HCT116 (cell line): ENCODE measurements at regions not wholly inside any gene's neighbourhood (a gene's known extent, or its start where the extent isn't known, plus 50 kb on each side); places are given as distances from the start of the nearest gene placed in this dataset.

Source experiments
- ATAC-seq: fragments of 200-7000 bp; cut with Tn5 transposase; 2 replicates; pipeline ENCODE4 v1.9.1; 2020; ENCODE audit warnings: mild to moderate bottlenecking, moderate library complexity
- BruUV-seq: library from RNA; stranded (reverse); fragments of 400-500 nt; replicated peaks from 2 replicates; lab custom pipeline; 2021; lab: Mats Ljungman, UMichigan
- CTCF ChIA-PET: fragments of 300-600 bp; sonication (Branson Sonifier 250); formaldehyde crosslinking; loops from one replicate; lab custom pipeline; 2021; ENCODE audit warnings: antibody characterized with exemption; lab: Charles Lee
- POLR2A ChIA-PET: fragments of 300-600, 350-600 bp; sonication (Branson Sonifier 250); formaldehyde crosslinking; loops from one replicate; lab custom pipeline; 2021; ENCODE audit warnings: antibody characterized with exemption; lab: Charles Lee
- RAD21 ChIA-PET, 2 experiments: fragments of 300-600 bp; sonication (Branson Sonifier 250); formaldehyde crosslinking; loops; one replicate each; lab custom pipeline; 2023; ENCODE audit warnings: low total read pairs in 2 of 2; ENCODE audit not compliant: uncharacterized antibody in 2 of 2, unreplicated experiment in 2 of 2, low non-redundant PET in 1 of 2; lab: Charles Lee
- DNase-seq: peaks from one replicate; pipeline ENCODE4 v3.0.0-alpha.2; 2010; ENCODE audit warnings: low read depth, low spot score
- H2AFZ ChIP-seq: fragments of 200-600 bp; shearing (Covaris generic), sonication (generic); 2 replicates; pipeline ENCODE4 v1.6.1; 2017; ENCODE audit warnings: low read depth, mixed run types, mixed read lengths, antibody characterized with exemption, low read length; ENCODE audit not compliant: poor library complexity, severe bottlenecking
- H3K27ac ChIP-seq: 2 replicates; pipeline ENCODE4 v1.5.1; 2012; ENCODE audit warnings: low read depth, low read length
- H3K27me3 ChIP-seq: fragments of 200-600 bp; sonication (generic); 2 replicates; pipeline ENCODE4 v1.6.1; 2016; ENCODE audit warnings: mixed run types, low read length, mixed read lengths; ENCODE audit not compliant: insufficient read depth
- H3K36me3 ChIP-seq, 2 experiments: fragments of 200-500 bp in 1 of 2; fragments of 200-600 bp in 1 of 2; sonication (Bioruptor generic) in 1 of 2; sonication (generic) in 1 of 2; 2 replicates each; pipeline versions ENCODE4 v1.5.1 to v1.6.1; 2014 to 2016; ENCODE audit warnings: low read length in 2 of 2, inconsistent platforms in 1 of 2, mixed read lengths in 1 of 2, mixed run types in 1 of 2; ENCODE audit not compliant: insufficient read depth in 2 of 2, control insufficient read depth in 1 of 2
- H3K4me1 ChIP-seq, 2 experiments: fragments of 200-600 bp in 1 of 2; sonication (generic) in 1 of 2; 2 replicates each; pipeline versions ENCODE4 v1.5.1 to v1.6.1; 2012 to 2017; ENCODE audit warnings: low read length in 2 of 2, inconsistent platforms in 1 of 2, mild to moderate bottlenecking in 1 of 2, mixed read lengths in 1 of 2, mixed run types in 1 of 2, moderate library complexity in 1 of 2; ENCODE audit not compliant: insufficient read depth in 2 of 2, control insufficient read depth in 1 of 2
- H3K4me2 ChIP-seq: fragments of 200-600 bp; sonication (generic); 2 replicates; pipeline ENCODE4 v1.6.1; 2017; ENCODE audit warnings: mixed run types, low read length, mixed read lengths
- H3K4me3 ChIP-seq, 2 experiments: fragments of 200-600 bp in 1 of 2; sonication (generic) in 1 of 2; replicated peaks in 1 of 2; 2 replicates each; pipeline ENCODE4 v1.5.1; 2011 to 2016; ENCODE audit warnings: low read length in 2 of 2, control low read depth in 1 of 2, low read depth in 1 of 2, mild to moderate bottlenecking in 1 of 2, mixed read lengths in 1 of 2, mixed run types in 1 of 2
- H3K79me2 ChIP-seq: fragments of 200-600 bp; sonication (generic); 2 replicates; pipeline ENCODE4 v1.6.1; 2017; ENCODE audit warnings: mild to moderate bottlenecking, mixed run types, low read length, moderate library complexity, mixed read lengths; ENCODE audit not compliant: insufficient read depth
- H3K9ac ChIP-seq: fragments of 200-600 bp; sonication (generic); 2 replicates; pipeline ENCODE4 v1.6.1; 2016; ENCODE audit warnings: low read length, mixed read lengths
- H3K9me2 ChIP-seq: fragments of 200-600 bp; sonication (generic), shearing (Covaris generic); 2 replicates; pipeline ENCODE4 v1.6.1; 2017; ENCODE audit warnings: mixed run types, mild to moderate bottlenecking, moderate library complexity; ENCODE audit not compliant: insufficient read depth
- H3K9me3 ChIP-seq, 2 experiments: fragments of 200-500 bp in 1 of 2; fragments of 200-600 bp in 1 of 2; sonication (Bioruptor generic) in 1 of 2; sonication (generic) in 1 of 2; 2 replicates each; pipeline ENCODE4 v1.6.1; 2014 to 2017; ENCODE audit warnings: low read length in 2 of 2, mixed read lengths in 2 of 2, inconsistent platforms in 1 of 2, low read depth in 1 of 2, mild to moderate bottlenecking in 1 of 2, mixed run types in 1 of 2, moderate library complexity in 1 of 2; ENCODE audit not compliant: control insufficient read depth in 1 of 2, insufficient read depth in 1 of 2
- H4K20me1 ChIP-seq: fragments of 200-600 bp; sonication (generic), shearing (Covaris generic); 2 replicates; pipeline ENCODE4 v1.6.1; 2017; ENCODE audit warnings: mixed run types, mild to moderate bottlenecking, moderate library complexity; ENCODE audit not compliant: insufficient read depth
- CBX3 ChIP-seq: IDR thresholded peaks from 2 replicates; pipeline ENCODE4 v1.6.1; 2012; ENCODE audit warnings: low read depth
- EGR1 ChIP-seq: IDR thresholded peaks from 2 replicates; pipeline ENCODE4 v1.6.1; 2012; ENCODE audit warnings: low read depth
- ELF1 ChIP-seq: IDR thresholded peaks from 2 replicates; pipeline ENCODE4 v1.6.1; 2012; ENCODE audit warnings: low read depth, borderline replicate concordance
- EZH2phosphoT487 ChIP-seq: fragments of 200-600 bp; IDR thresholded peaks from 2 replicates; pipeline ENCODE4 v1.6.1; 2018; ENCODE audit warnings: antibody characterized with exemption, borderline replicate concordance
- FOSL1 ChIP-seq: IDR thresholded peaks from 2 replicates; pipeline ENCODE4 v1.6.1; 2012; ENCODE audit warnings: low read depth
- JUND ChIP-seq: IDR thresholded peaks from 2 replicates; pipeline ENCODE4 v1.6.1; 2012
- MAX ChIP-seq: IDR thresholded peaks from 2 replicates; pipeline ENCODE4 v1.6.1; 2012
- POLR2AphosphoS5 ChIP-seq: IDR thresholded peaks from 2 replicates; pipeline ENCODE4 v1.6.1; 2011; ENCODE audit warnings: mild to moderate bottlenecking, low read depth, low read length, moderate library complexity
- SP1 ChIP-seq: IDR thresholded peaks from 2 replicates; pipeline ENCODE4 v1.6.1; 2012; ENCODE audit warnings: low read depth
- SRF ChIP-seq: IDR thresholded peaks from 2 replicates; pipeline ENCODE4 v1.6.1; 2012; ENCODE audit warnings: low read depth
- TCF7L2 ChIP-seq: IDR thresholded peaks from 2 replicates; pipeline ENCODE4 v1.7.0; 2011; ENCODE audit warnings: borderline replicate concordance, inconsistent platforms; ENCODE audit not compliant: insufficient read depth, insufficient read length; ENCODE audit errors: extremely low read depth
- YY1 ChIP-seq: IDR thresholded peaks from 2 replicates; pipeline ENCODE4 v1.6.1; 2011; ENCODE audit warnings: low read length, low read depth, moderate library complexity, mild to moderate bottlenecking; ENCODE audit not compliant: insufficient replicate concordance; ENCODE audit errors: extremely low read depth
- ZBTB33 ChIP-seq: IDR thresholded peaks from 2 replicates; pipeline ENCODE4 v1.6.1; 2011; ENCODE audit warnings: mild to moderate bottlenecking, low read length, moderate library complexity; ENCODE audit not compliant: insufficient replicate concordance; ENCODE audit errors: extremely low read depth
- ZNF274 ChIP-seq: fragments of 200-500 bp; sonication (Bioruptor generic); IDR thresholded peaks from 2 replicates; pipeline ENCODE4 v1.6.1; 2014; ENCODE audit warnings: mild to moderate bottlenecking, low read depth, low read length, inconsistent platforms
- intact Hi-C: fragments of 100-400 bp; cut with micrococcal nuclease; formaldehyde crosslinking; loops from 2 replicates; pipeline ENCODE4 v1.10.0; 2022

GRCh38 chr11:130718120-130718519 is 198.2 kb downstream of the SNX19 start:
- RAD21 ChIA-PET, result no interaction called here
- no peak overlapping the region for H3K4me2 ChIP-seq

GRCh38 chr11:130719220-130719915 is 196.9 kb downstream of the SNX19 start:
- H3K9me2 ChIP-seq, result no peaks in the 10 kb centered on the region
- H3K9ac ChIP-seq, result no peak overlapping the region
- H3K4me3 ChIP-seq, result no peak overlapping the region
- intact Hi-C loops, result no loop called here
- TF ChIP-seq JUND (no peak), SRF (no peak), EZH2phosphoT487 (no peak), ZNF274 (no peak), TCF7L2 (no peak), MAX (no peak), YY1 (no peak), ZBTB33 (no peak), SP1 (no peak), ELF1 (no peak), CBX3 (no peak), FOSL1 (no peak)
- no peaks in the 10 kb centered on the region for H4K20me1 ChIP-seq
- H3K9me3 ChIP-seq, result no peaks in the 10 kb centered on the region
- H3K36me3 ChIP-seq, result no peaks in the 10 kb centered on the region
- H3K27ac ChIP-seq, result no peak overlapping the region
- ChIA-PET POLR2A (no interaction called here), CTCF (no interaction called here), RAD21 (no interaction called here)
- no TSS peak for BruUV-seq
- DNase-seq (no peak), ATAC-seq (no peak)
- H2AFZ ChIP-seq, result no peak overlapping the region
- no peaks in the 10 kb centered on the region for H3K79me2 ChIP-seq
- H3K4me2 ChIP-seq, result no peak overlapping the region
- peaks cover 10% of the 10 kb centered on the region for H3K27me3 ChIP-seq
- no peaks in the 10 kb centered on the region for H3K4me1 ChIP-seq

More at GRCh38 chr11:130718120-130718519, 198.2 kb downstream of the SNX19 start:
- Histone ChIP-seq H2AFZ (no peak overlapping the region), H3K9ac (no peak overlapping the region), H3K27ac (no peak overlapping the region), H3K79me2 (no peaks in the 10 kb centered on the region), H3K36me3 (no peaks in the 10 kb centered on the region), H3K27me3 (peaks cover 7% of the 10 kb centered on the region; the same call in 1 of the 2 replicates), H4K20me1 (no peaks in the 10 kb centered on the region), H3K4me1 (no peaks in the 10 kb centered on the region), H3K4me3 (no peak overlapping the region), H3K9me3 (no peaks in the 10 kb centered on the region), H3K9me2 (no peaks in the 10 kb centered on the region)
- intact Hi-C loops, result no loop called here
- ATAC-seq (no peak), DNase-seq (no peak)
- ChIA-PET POLR2A (no interaction called here), CTCF (no interaction called here)
- no TSS peak for BruUV-seq
- TF ChIP-seq FOSL1 (no peak), EGR1 (no peak), POLR2AphosphoS5 (no peak)
